MM.1S (cell line): ENCODE measurements at regions not wholly inside any gene's neighbourhood (a gene's known extent, or its start where the extent isn't known, plus 50 kb on each side); places are given as distances from the start of the nearest gene placed in this dataset.

Experiments
- DNase-seq: peaks from one replicate; pipeline ENCODE4 v3.0.0-alpha.2; 2015
- H2AFZ ChIP-seq: fragments of 300-600 bp; sonication (generic); 2 replicates; pipeline ENCODE4 v1.6.0; 2016; ENCODE audit warnings: antibody characterized with exemption, low read length
- H3F3A ChIP-seq: fragments of 300-600 bp; sonication (generic); 2 replicates; pipeline ENCODE4 v1.6.1; 2016; ENCODE audit warnings: mild to moderate bottlenecking, antibody characterized with exemption, low read length, moderate library complexity, mixed read lengths; ENCODE audit not compliant: insufficient read depth
- H3K27ac ChIP-seq: fragments of 300-600 bp; sonication (generic); 2 replicates; pipeline ENCODE4 v1.5.1; 2016; ENCODE audit warnings: mild to moderate bottlenecking, low read length
- H3K27me3 ChIP-seq: fragments of 300-600 bp; sonication (generic); replicated peaks from 2 replicates; pipeline ENCODE4 v1.6.0; 2016; ENCODE audit warnings: low read length; ENCODE audit not compliant: insufficient read depth
- H3K36me3 ChIP-seq: fragments of 300-600 bp; sonication (generic); replicated peaks from 2 replicates; pipeline ENCODE4 v1.6.1; 2016; ENCODE audit warnings: mild to moderate bottlenecking, low read length, mixed read lengths; ENCODE audit not compliant: insufficient read depth
- H3K4me1 ChIP-seq: fragments of 300-600 bp; sonication (generic); 2 replicates; pipeline ENCODE4 v1.6.1; 2016; ENCODE audit warnings: low read length, mixed read lengths
- H3K4me2 ChIP-seq: fragments of 300-600 bp; sonication (generic); 2 replicates; pipeline ENCODE4 v1.6.0; 2016; ENCODE audit warnings: low read depth, low read length
- H3K4me3 ChIP-seq: fragments of 300-600 bp; sonication (generic); 2 replicates; pipeline ENCODE4 v1.5.1; 2016; ENCODE audit warnings: low read length, mixed read lengths
- H3K79me2 ChIP-seq: fragments of 300-600 bp; sonication (generic); 2 replicates; pipeline ENCODE4 v1.6.1; 2016; ENCODE audit warnings: mixed run types, low read length, mixed read lengths
- H3K9ac ChIP-seq: fragments of 300-600 bp; sonication (generic); 2 replicates; pipeline ENCODE4 v1.6.1; 2016; ENCODE audit warnings: low read length, mixed read lengths
- H3K9me2 ChIP-seq: fragments of 300-600 bp; sonication (generic); replicated peaks from 2 replicates; pipeline ENCODE4 v1.6.1; 2016; ENCODE audit warnings: mild to moderate bottlenecking, low read length, mixed read lengths; ENCODE audit not compliant: insufficient read depth
- H3K9me3 ChIP-seq: fragments of 300-600 bp; sonication (generic); replicated peaks from 2 replicates; pipeline ENCODE4 v1.6.1; 2016; ENCODE audit warnings: mild to moderate bottlenecking, low read length, mixed read lengths; ENCODE audit not compliant: insufficient read depth
- H4K20me1 ChIP-seq: fragments of 300-600 bp; sonication (generic); 2 replicates; pipeline ENCODE4 v1.6.1; 2016; ENCODE audit warnings: mild to moderate bottlenecking, low read length, moderate library complexity, mixed read lengths; ENCODE audit not compliant: insufficient read depth
- EZH2 ChIP-seq: fragments of 300-600 bp; sonication (generic); optimal IDR thresholded peaks from 2 replicates; pipeline ENCODE3; 2017; ENCODE audit warnings: low read depth, mild to moderate bottlenecking, antibody characterized with exemption, low read length, mixed read lengths
- EZH2phosphoT487 ChIP-seq: fragments of 300-600 bp; sonication (generic); IDR thresholded peaks from 2 replicates; pipeline ENCODE4 v1.6.1; 2018; ENCODE audit warnings: antibody characterized with exemption, low read length
- TF ChIP-seq, protein P1 (sequence below): fragments of 300-600 bp; sonication (generic); IDR thresholded peaks from 2 replicates; pipeline ENCODE4 v1.5.1; 2016; ENCODE audit warnings: antibody characterized with exemption, low read length, mixed read lengths

DNA sequence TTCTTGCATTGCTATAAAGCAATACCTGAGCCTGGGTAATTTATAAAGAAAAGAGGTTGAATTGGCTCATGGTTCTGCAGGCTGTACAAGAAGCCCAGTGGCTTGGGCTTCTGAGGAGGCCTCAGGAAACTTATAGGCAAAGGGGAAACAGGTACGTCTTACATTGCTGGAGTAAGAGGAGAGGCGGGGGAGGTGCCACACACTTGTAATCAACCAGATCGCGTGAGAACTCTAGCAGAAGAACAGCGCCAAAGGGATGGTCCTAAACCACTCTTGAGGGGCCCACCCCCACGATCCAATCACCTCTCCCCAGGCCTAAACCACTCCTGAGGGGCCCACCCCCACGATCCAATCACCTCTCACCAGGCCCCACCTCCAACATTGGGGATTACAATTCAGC, 50.6 kb upstream of the SHOX start:
- H3K79me2 ChIP-seq = no peaks in the 10 kb centered on the region
- H3K36me3 ChIP-seq = no peaks in the 10 kb centered on the region
- no peaks in the 10 kb centered on the region for H3F3A ChIP-seq
- no peaks in the 10 kb centered on the region for H4K20me1 ChIP-seq
- H3K9me3 ChIP-seq = no peaks in the 10 kb centered on the region
- no peaks in the 10 kb centered on the region for H3K4me1 ChIP-seq
- no peaks in the 10 kb centered on the region for H3K27me3 ChIP-seq
- H3K27ac ChIP-seq = no peak overlapping the region
- no peak for DNase-seq
- no peaks in the 10 kb centered on the region for H3K9me2 ChIP-seq
- TF ChIP-seq EZH2 = no peak
- TF ChIP-seq, protein P1, sequence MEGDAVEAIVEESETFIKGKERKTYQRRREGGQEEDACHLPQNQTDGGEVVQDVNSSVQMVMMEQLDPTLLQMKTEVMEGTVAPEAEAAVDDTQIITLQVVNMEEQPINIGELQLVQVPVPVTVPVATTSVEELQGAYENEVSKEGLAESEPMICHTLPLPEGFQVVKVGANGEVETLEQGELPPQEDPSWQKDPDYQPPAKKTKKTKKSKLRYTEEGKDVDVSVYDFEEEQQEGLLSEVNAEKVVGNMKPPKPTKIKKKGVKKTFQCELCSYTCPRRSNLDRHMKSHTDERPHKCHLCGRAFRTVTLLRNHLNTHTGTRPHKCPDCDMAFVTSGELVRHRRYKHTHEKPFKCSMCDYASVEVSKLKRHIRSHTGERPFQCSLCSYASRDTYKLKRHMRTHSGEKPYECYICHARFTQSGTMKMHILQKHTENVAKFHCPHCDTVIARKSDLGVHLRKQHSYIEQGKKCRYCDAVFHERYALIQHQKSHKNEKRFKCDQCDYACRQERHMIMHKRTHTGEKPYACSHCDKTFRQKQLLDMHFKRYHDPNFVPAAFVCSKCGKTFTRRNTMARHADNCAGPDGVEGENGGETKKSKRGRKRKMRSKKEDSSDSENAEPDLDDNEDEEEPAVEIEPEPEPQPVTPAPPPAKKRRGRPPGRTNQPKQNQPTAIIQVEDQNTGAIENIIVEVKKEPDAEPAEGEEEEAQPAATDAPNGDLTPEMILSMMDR = no peak
- TF ChIP-seq EZH2phosphoT487 = no peak
- H3K4me2 ChIP-seq = no peak overlapping the region
- no peak overlapping the region for H3K4me3 ChIP-seq
- no peak overlapping the region for H2AFZ ChIP-seq
- H3K9ac ChIP-seq = no peak overlapping the region
